H1 (cell line): ENCODE measurements at regions not wholly inside any gene's neighbourhood (a gene's known extent, or its start where the extent isn't known, plus 50 kb on each side); places are given as distances from the start of the nearest gene placed in this dataset.

ENCODE experiments used
- CTCF ChIA-PET: fragments of 300-600 bp; sonication (Branson Sonifier 250); formaldehyde crosslinking; loops from one replicate; lab custom pipeline; 2021; ENCODE audit not compliant: partially characterized antibody; lab: Charles Lee
- POLR2A ChIA-PET: fragments of 300-600 bp; sonication (Branson Sonifier 250); formaldehyde crosslinking; loops from one replicate; lab custom pipeline; 2021; ENCODE audit warnings: inconsistent platforms; ENCODE audit not compliant: partially characterized antibody; lab: Charles Lee
- DNase-seq, 2 experiments: peaks; one replicate each; pipeline versions ENCODE4 v3.0.0 to v3.0.0-alpha.2; 2010 to 2022; ENCODE audit warnings: low spot score in 2 of 2, low read depth in 1 of 2, mixed read lengths in 1 of 2
- FAIRE-seq: peaks from 2 replicates; lab custom pipeline; 2011; peaks lifted over from hg19 to GRCh38; lab: Jason Lieb, UNC
- H2AFZ ChIP-seq: 2 replicates; pipeline ENCODE4 v1.8.1; 2012; ENCODE audit warnings: low read length, inconsistent platforms
- H2AK5ac ChIP-seq: 2 replicates; pipeline ENCODE4 v1.6.1; 2013; ENCODE audit warnings: low read depth, low read length
- H2BK120ac ChIP-seq: replicated peaks from 2 replicates; pipeline ENCODE3; 2013; ENCODE audit warnings: low read depth, low read length, inconsistent platforms
- H2BK12ac ChIP-seq: 2 replicates; pipeline ENCODE4 v1.6.1; 2013; ENCODE audit warnings: low read depth, low read length
- H2BK15ac ChIP-seq: 2 replicates; pipeline ENCODE4 v1.6.1; 2013; ENCODE audit warnings: low read length
- H2BK20ac ChIP-seq: 2 replicates; pipeline ENCODE4 v1.6.1; 2013; ENCODE audit warnings: low read length
- H2BK5ac ChIP-seq: 2 replicates; pipeline ENCODE4 v1.6.1; 2013; ENCODE audit warnings: low read depth, low read length
- H3K14ac ChIP-seq: 2 replicates; pipeline ENCODE4 v1.6.1; 2013; ENCODE audit warnings: inconsistent platforms; ENCODE audit not compliant: insufficient read length
- H3K18ac ChIP-seq: 2 replicates; pipeline ENCODE4 v1.6.1; 2013; ENCODE audit warnings: low read length; ENCODE audit errors: extremely low read depth
- H3K23ac ChIP-seq: 2 replicates; pipeline ENCODE4 v1.6.1; 2013; ENCODE audit warnings: inconsistent platforms; ENCODE audit not compliant: insufficient read length
- H3K23me2 ChIP-seq: 2 replicates; pipeline ENCODE4 v1.6.1; 2013; ENCODE audit warnings: low read depth, low read length
- H3K27ac ChIP-seq: 2 replicates; pipeline ENCODE4 v1.6.1; 2011; ENCODE audit warnings: low read depth, low read length, inconsistent platforms
- H3K27me3 ChIP-seq, 4 experiments: replicated peaks in 1 of 4; 1 replicate in 1 of 4; 2 replicates in 3 of 4; pipeline versions ENCODE4 v1.6.1 to v1.8.1; 2011 to 2013; ENCODE audit warnings: low read length in 3 of 4, mild to moderate bottlenecking in 3 of 4, inconsistent platforms in 2 of 4, mixed read lengths in 2 of 4, moderate library complexity in 1 of 4; ENCODE audit not compliant: control insufficient read depth in 3 of 4, insufficient read depth in 3 of 4; ENCODE audit errors: extremely low read depth in 1 of 4
- H3K36me3 ChIP-seq, 4 experiments: 2 replicates each; pipeline versions ENCODE4 v1.6.1 to v1.8.1; 2011 to 2013; ENCODE audit warnings: mild to moderate bottlenecking in 4 of 4, low read length in 3 of 4, moderate library complexity in 2 of 4, control low read depth in 1 of 4, inconsistent platforms in 1 of 4; ENCODE audit not compliant: insufficient read depth in 4 of 4, control insufficient read depth in 2 of 4
- H3K4ac ChIP-seq: replicated peaks from 2 replicates; pipeline ENCODE3; 2013; ENCODE audit warnings: low read length, low read depth, mixed read lengths, inconsistent platforms; ENCODE audit not compliant: insufficient read length
- H3K4me1 ChIP-seq, 4 experiments: replicated peaks in 1 of 4; 1 replicate in 1 of 4; 2 replicates in 3 of 4; pipeline versions ENCODE4 v1.6.1 to v1.8.1; 2011 to 2013; ENCODE audit warnings: low read length in 3 of 4, inconsistent platforms in 2 of 4, mixed read lengths in 1 of 4; ENCODE audit not compliant: insufficient read depth in 4 of 4, control insufficient read depth in 3 of 4
- H3K4me2 ChIP-seq, 2 experiments: 2 replicates each; pipeline versions ENCODE4 v1.6.1 to v1.8.1; 2011 to 2013; ENCODE audit warnings: low read depth in 2 of 2, low read length in 2 of 2, control low read depth in 1 of 2, inconsistent platforms in 1 of 2, mild to moderate bottlenecking in 1 of 2; ENCODE audit not compliant: insufficient read depth in 1 of 2
- H3K4me3 ChIP-seq, 4 experiments: fragments of 200-600, 300-600 bp in 1 of 4; sonication (generic), shearing (Covaris generic), sonication (Bioruptor Twin) in 1 of 4; 2 replicates each; pipeline versions ENCODE4 v1.5.1 to v1.8.1; 2011 to 2016; ENCODE audit warnings: low read length in 4 of 4, low read depth in 3 of 4, control low read depth in 2 of 4, inconsistent platforms in 2 of 4, mild to moderate bottlenecking in 2 of 4, mixed read lengths in 1 of 4, moderate library complexity in 1 of 4; ENCODE audit not compliant: insufficient read depth in 2 of 4; ENCODE audit errors: extremely low read depth in 1 of 4
- H3K56ac ChIP-seq: replicated peaks from 2 replicates; pipeline ENCODE3; 2013; ENCODE audit warnings: low read depth, mild to moderate bottlenecking, mixed read lengths, low read length, inconsistent platforms; ENCODE audit not compliant: insufficient read length
- H3K79me1 ChIP-seq: 2 replicates; pipeline ENCODE4 v1.6.1; 2013; ENCODE audit warnings: low read depth, low read length, control low read depth
- H3K79me2 ChIP-seq, 2 experiments: 2 replicates each; pipeline versions ENCODE4 v1.6.1 to v1.8.1; 2012 to 2013; ENCODE audit warnings: low read length in 2 of 2, mild to moderate bottlenecking in 2 of 2, inconsistent platforms in 1 of 2; ENCODE audit not compliant: insufficient read depth in 2 of 2, control insufficient read depth in 1 of 2
- H3K9ac ChIP-seq, 4 experiments: replicated peaks in 1 of 4; 1 replicate in 1 of 4; 2 replicates in 3 of 4; pipeline versions ENCODE4 v1.6.1 to v1.8.1; 2011 to 2013; ENCODE audit warnings: low read depth in 3 of 4, low read length in 3 of 4, control low read depth in 2 of 4, mild to moderate bottlenecking in 2 of 4, moderate library complexity in 2 of 4, inconsistent platforms in 1 of 4; ENCODE audit errors: extremely low read depth in 1 of 4
- H3K9me3 ChIP-seq, 2 experiments: 2 replicates each; pipeline versions ENCODE4 v1.6.1 to v1.8.1; 2012 to 2013; ENCODE audit warnings: mild to moderate bottlenecking in 2 of 2, moderate library complexity in 2 of 2, control low read depth in 1 of 2, inconsistent platforms in 1 of 2, low read depth in 1 of 2, low read length in 1 of 2, mixed read lengths in 1 of 2; ENCODE audit not compliant: insufficient read depth in 2 of 2
- H4K20me1 ChIP-seq, 2 experiments: replicated peaks in 1 of 2; 2 replicates each; pipeline versions ENCODE3 to v1.8.1; 2011 to 2013; ENCODE audit warnings: inconsistent platforms in 2 of 2, low read length in 2 of 2, mild to moderate bottlenecking in 1 of 2; ENCODE audit not compliant: insufficient read depth in 2 of 2, control insufficient read depth in 1 of 2
- H4K5ac ChIP-seq: 2 replicates; pipeline ENCODE4 v1.6.1; 2013; ENCODE audit warnings: low read length, low read depth, mixed read lengths, inconsistent platforms; ENCODE audit not compliant: insufficient read length
- H4K8ac ChIP-seq: 2 replicates; pipeline ENCODE4 v1.8.0; 2013; ENCODE audit warnings: mild to moderate bottlenecking, moderate library complexity, low read length, inconsistent platforms; ENCODE audit not compliant: insufficient read depth; ENCODE audit errors: extremely low read depth
- H4K91ac ChIP-seq: replicated peaks from 2 replicates; pipeline ENCODE3; 2013; ENCODE audit warnings: low read length, mixed read lengths, inconsistent platforms; ENCODE audit not compliant: insufficient read length
- ASH2L ChIP-seq: fragments of 200-600, 300-600 bp; sonication (generic); IDR thresholded peaks from one replicate; pipeline ENCODE4 v1.7.1; 2017; ENCODE audit warnings: low read length
- BACH1 ChIP-seq: IDR thresholded peaks from 2 replicates; pipeline ENCODE4 v1.6.1; 2012; ENCODE audit warnings: low read length, improper control_type of control experiment
- CBX8 ChIP-seq: fragments of 300-800, 300-1000 bp; sonication (generic); IDR thresholded peaks from 2 replicates; pipeline ENCODE4 v1.7.1; 2016; ENCODE audit warnings: low read depth, low read length, borderline replicate concordance
- E2F6 ChIP-seq: IDR thresholded peaks from 2 replicates; pipeline ENCODE4 v1.6.1; 2012; ENCODE audit warnings: inconsistent platforms
- EGR1 ChIP-seq: IDR thresholded peaks from 2 replicates; pipeline ENCODE4 v1.6.1; 2011; ENCODE audit warnings: low read depth, low read length, borderline replicate concordance
- KDM1A ChIP-seq: fragments of 200-600, 300-600 bp; sonication (generic); IDR thresholded peaks from 2 replicates; pipeline ENCODE4 v1.7.1; 2016; ENCODE audit warnings: mild to moderate bottlenecking, low read length, borderline replicate concordance
- RFX5 ChIP-seq: IDR thresholded peaks from 2 replicates; pipeline ENCODE4 v1.6.1; 2011; ENCODE audit warnings: low read depth, low read length, improper control_type of control experiment, borderline replicate concordance
- TEAD4 ChIP-seq: IDR thresholded peaks from 2 replicates; pipeline ENCODE4 v1.6.1; 2012; ENCODE audit warnings: low read depth, low read length, inconsistent platforms, mixed read lengths
- WGBS, 2 experiments: shearing (Covaris generic) in 1 of 2; methylation state at CpG; one replicate each; pipeline versions ENCODE4 v1.1.6 to v1.1.7; 2013 to 2015; ENCODE audit warnings: low lambda C conversion rate in 2 of 2, mixed read lengths in 2 of 2, inconsistent platforms in 1 of 2, low coverage in 1 of 2, missing lambda C conversion rate in 1 of 2; ENCODE audit not compliant: insufficient replicate concordance in 2 of 2, insufficient coverage in 1 of 2, insufficient read length in 1 of 2; ENCODE audit errors: extremely low coverage in 1 of 2, missing lambda C conversion rate in 1 of 2; 5-methylcytosine and 5-hydroxymethylcytosine counted together

GRCh38 chr2:53500181-53500580, 267.4 kb upstream of the CHAC2 start:
- no peak overlapping the region for H3K27ac ChIP-seq
- ChIA-PET CTCF (interaction anchor here (1.4 kb wide), 1 partner anchor 11 kb away, joined by 6 read pairs; no protein-coding TSS in a partner anchor), POLR2A (no interaction called here)
- 80% methylated on average over 4 of the region's 4 CpGs; no CpG with 5 or more reads in 1 of the 2 experiments for whole genome bisulfite sequencing, 2 experiments
- H2BK120ac ChIP-seq = no peak overlapping the region
- H3K56ac ChIP-seq = no peak overlapping the region
- no peaks in the 10 kb centered on the region for H3K27me3 ChIP-seq
- H3K36me3 ChIP-seq = no peaks in the 10 kb centered on the region
- no peak overlapping the region for H3K4ac ChIP-seq
- no peak for TF ChIP-seq RFX5
- no peak for TF ChIP-seq E2F6
- TF ChIP-seq BACH1 = no peak
- TF ChIP-seq TEAD4 = no peak
- no peak for TF ChIP-seq CBX8
- TF ChIP-seq EGR1 = no peak
- TF ChIP-seq KDM1A = no peak
- TF ChIP-seq ASH2L = no peak
- no peak overlapping the region for H4K8ac ChIP-seq
- H3K4me1 ChIP-seq = peaks cover 0 to 9% (median 2%) of the 10 kb centered on the region in 4 experiments; a peak in 2 of 7 replicates
- no peaks in the 10 kb centered on the region for H3K23me2 ChIP-seq
- no peak overlapping the region for H2AFZ ChIP-seq
- no peak overlapping the region for H3K18ac ChIP-seq
- H2BK15ac ChIP-seq = no peak overlapping the region
- H3K9me3 ChIP-seq = no peaks in the 10 kb centered on the region
- no peak overlapping the region for H3K23ac ChIP-seq
- no peak overlapping the region for H4K5ac ChIP-seq
- H2BK5ac ChIP-seq = no peak overlapping the region
- no peak overlapping the region for H2BK20ac ChIP-seq
- no peak overlapping the region for H3K4me3 ChIP-seq
- H3K14ac ChIP-seq = no peak overlapping the region
- DNase-seq = no peak
- no peaks in the 10 kb centered on the region for H3K79me1 ChIP-seq
- no peak overlapping the region for H4K91ac ChIP-seq
- no peak for FAIRE-seq
- no peak overlapping the region for H2BK12ac ChIP-seq
- no peak overlapping the region for H2AK5ac ChIP-seq
- H4K20me1 ChIP-seq = no peaks in the 10 kb centered on the region
- no peaks in the 10 kb centered on the region for H3K79me2 ChIP-seq
- H3K4me2 ChIP-seq = no peak overlapping the region
- no peak overlapping the region for H3K9ac ChIP-seq
